Posterior cingulate gyrus (tissue), 11 donors: ENCODE measurements at regions not wholly inside any gene's neighbourhood (a gene's known extent, or its start where the extent isn't known, plus 50 kb on each side); places are given as distances from the start of the nearest gene placed in this dataset.

Experiments used
- DNase-seq, 10 donors: peaks; one replicate each; pipeline versions ENCODE4 v3.0.0 to v3.0.0-alpha.2; 2020 to 2021; ENCODE audit warnings: mixed read lengths in 3 of 10
- intact Hi-C: fragments of 100-400 bp; cut with DNase I; formaldehyde crosslinking; loops from one replicate; pipeline ENCODE4 v1.15.1; 2023

DNA sequence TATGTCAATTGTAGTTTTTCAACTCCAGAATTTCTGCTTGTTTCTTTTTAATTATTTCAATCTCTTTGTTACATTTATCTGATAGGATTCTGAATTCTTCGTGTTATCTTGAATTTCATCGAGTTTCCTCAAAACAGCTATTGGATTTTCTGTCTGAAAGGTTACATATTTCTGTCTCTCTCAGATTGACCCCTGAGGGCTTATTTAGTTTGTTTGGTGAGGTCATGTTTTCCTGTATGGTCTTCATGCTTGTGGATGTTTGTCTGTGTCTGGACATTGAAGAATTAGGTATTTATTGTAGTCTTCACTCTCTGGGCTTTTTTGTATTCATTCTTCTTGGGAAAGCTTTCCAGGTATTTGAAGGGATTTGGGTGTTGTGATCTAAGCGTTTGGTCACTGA, 85.6 kb downstream of the SNAPC1 start:
- DNase-seq: no peak
- intact Hi-C loops: no loop called here

DNA sequence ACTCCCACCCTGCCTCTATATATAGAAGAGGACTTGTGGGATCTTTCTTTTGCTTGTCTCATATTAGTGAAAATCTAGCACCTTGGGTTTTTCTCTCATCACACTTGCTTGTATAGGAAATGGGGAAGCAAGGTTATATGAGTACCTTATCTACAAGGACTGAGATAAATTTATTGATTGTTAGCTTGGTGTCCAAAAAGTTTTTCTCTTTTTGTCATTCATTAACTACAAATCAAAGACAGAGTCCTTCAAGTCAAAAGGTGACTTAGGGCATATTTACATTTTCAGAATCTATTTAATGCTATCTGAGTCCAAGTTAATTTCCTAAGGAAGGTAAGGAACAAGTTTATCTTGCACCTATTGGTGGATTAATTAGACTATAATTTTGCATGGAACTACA, 92.7 kb downstream of the SNAPC1 start:
- intact Hi-C loops: no loop called here
- no peak for DNase-seq

DNA sequence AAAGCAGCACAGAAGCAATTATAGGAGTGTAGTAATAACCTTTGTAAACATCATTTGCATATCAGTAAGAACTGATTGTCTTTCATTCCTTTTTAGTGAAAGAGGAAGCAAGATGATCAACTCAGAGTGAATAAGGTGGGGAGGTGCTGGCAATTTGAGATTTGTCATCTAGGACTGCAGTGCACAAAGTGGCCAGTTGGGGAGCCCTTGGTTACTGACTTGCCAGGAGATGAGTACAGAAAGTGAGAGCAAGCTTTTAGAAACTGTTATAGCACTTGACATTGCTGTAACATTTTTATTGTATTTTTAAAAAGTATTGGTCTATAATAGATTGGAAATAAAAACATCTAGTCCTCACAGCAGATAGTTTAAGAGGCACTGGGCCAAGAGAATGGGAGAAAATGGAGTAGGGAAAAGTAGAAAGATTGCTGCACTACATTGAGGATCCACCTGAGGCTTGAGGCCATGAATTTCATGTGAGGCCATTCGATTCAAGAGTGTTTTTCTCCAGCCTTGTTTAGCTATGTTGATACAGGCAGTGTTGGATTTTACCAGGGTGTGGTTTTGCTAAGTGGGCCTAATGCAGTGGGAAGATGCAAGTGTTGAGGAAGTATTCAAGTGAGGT, 98.2 kb downstream of the SNAPC1 start:
- peak in 2 of 10 donors; percentile 19 to 37 for DNase-seq
- intact Hi-C loops: no loop called here

DNA sequence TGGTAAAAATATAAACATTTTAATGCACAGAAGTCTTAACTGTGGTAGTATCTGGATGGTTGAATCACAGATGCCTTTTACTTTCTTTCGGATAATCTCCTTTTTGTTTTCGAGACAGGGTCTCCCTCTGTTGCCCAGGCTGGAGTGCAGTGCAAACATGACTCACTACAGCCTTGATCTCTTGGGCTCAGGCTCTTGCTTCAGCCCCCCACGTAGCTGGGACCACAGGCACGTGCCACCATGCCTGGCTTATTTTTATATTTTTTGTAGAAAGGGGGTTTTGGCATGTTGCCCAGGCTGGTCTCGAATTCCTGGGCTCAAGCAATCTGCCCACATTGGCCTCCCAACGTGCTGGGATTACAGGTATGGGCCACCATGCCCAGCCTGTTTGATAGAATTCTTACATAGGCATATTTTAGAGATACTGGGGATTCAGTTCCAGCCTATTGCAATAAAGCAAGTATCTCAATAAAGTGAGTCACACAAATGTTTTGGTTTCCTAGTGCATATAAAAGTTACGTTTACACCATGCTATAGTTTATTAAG, 99.2 kb downstream of the SNAPC1 start:
- intact Hi-C loops: no loop called here
- DNase-seq: no peak

DNA sequence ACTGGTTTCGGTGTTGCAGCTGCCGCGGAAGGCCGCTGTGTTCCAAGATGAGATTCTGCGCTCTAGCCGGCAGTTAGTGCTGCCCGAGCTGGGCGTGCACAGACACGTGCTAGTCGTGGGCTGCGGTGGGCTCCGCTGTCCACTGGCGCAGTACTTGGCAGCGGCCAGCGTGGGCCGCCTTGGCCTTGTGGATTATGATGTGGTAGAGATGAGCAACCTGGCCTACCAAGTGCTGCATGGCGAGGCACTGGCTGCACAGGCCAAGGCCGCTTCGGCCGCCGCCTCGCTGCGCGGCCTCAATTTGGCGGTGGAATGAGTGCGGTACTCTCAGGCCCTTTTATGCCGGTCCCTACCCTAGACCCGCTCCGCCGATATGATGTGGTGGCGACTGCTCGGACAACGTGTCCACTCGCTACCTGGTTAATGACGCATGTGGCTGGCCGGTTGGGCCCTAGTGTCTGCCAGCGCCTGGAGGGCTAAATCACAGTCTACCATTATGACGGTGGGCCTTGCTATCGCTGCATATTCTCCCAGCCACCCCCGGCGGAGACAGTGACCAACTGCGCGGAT, 102.2 kb downstream of the SNAPC1 start:
- intact Hi-C loops: no loop called here
- DNase-seq: peak in 1 of 10 donors; percentile 77

DNA sequence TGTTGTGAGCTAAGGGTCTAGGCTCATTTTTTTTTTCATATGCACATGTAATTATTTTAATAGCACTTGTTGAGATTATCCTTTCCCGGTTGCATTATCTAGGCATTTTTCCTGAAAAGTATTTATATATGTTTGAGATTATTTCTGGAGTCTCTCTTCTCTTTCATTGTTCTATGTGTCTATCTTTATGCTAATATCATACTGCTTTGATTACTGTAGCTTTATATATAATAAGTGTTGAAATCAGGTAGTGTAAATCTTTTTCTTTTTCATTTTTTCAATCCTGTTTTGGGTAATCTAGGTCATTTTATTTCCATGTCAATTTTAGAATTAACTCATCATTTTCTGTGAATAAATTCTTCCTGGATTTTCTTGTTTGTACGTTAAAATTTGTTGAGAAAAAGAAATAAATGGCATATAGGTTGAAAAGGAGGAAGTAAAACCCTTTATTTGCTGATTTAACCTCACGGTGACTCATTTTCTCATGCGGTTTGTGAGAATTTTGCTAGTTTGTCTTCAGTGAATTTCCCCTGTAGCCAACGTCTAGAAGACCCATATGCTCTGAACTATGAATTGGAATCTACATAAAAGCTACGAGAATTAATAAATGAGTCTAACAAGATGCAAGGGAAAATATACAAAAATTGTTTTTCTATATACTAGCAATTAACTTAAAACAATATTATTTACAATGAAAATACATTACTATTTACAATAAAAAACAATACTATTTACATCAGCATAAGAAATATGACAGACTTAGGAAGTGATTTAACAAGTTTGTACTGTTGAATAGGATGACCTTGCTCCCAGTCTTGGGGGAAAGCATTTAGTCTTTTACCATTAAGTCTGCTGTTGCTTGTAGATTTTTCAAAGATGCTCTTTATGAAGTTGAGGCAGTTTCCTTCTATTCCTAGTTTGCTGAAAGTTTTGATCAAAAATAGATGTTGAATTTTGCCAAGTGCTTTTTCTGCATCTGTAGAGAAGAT, 105.0 kb downstream of the SNAPC1 start:
- intact Hi-C loops: no loop called here
- no peak for DNase-seq

DNA sequence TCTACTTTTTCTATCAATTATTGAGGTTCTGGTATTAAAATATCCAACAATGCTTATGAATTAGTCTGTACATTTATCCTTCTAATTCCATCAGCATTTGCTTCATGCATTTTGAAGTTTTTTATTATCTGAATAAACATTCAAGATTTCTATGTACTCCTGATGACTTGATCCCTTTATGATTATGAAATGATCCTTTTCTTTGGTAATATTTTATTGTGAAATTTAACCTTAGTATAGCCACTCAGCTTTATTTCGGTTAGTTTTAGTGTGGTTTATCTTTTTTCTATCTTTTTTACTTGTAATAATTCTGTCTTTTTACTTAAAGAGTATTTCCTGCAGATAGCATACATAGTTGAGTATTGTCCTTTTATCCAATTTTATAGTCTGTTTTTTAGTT, 106.6 kb downstream of the SNAPC1 start:
- DNase-seq: no peak
- intact Hi-C loops: no loop called here

DNA sequence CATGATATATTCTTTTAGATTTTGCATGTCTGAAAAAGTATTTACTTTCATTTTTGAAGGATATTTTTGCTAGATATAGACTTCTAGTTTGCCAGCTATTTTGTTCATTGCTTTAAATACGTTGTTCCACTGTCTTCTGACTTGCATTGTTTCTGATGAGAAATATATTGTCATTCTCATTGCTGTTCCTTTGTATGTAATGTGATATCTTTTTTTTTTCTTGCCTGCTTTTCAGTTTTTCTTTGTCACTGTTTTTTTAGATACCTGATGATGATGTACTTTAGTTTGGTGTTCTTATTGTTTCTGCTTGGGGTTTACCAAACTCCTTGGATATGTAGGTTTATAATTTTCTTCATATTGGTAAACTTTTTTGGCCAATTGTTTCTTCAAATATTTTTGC, 107.9 kb downstream of the SNAPC1 start:
- DNase-seq: no peak
- intact Hi-C loops: no loop called here

DNA sequence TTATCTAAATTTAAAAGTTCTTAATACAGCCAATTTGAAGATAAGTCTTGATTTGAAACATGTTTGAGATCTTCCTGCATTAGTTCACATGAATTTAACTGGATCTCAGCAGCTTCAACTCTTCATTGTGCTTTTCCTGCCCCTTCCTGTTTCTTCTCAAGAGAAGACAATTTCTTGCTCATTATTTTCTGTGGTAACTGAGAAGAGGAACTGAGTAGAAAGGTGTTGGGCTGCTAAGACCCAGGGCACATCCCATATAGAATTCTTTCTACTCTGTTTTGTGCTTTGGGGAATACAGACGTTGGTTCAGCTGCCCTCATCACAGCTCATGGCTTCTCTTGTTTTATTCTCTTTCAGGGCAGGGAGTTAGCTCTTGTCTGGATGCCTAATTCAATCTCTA, 110.2 kb downstream of the SNAPC1 start:
- no peak for DNase-seq
- intact Hi-C loops: no loop called here

DNA sequence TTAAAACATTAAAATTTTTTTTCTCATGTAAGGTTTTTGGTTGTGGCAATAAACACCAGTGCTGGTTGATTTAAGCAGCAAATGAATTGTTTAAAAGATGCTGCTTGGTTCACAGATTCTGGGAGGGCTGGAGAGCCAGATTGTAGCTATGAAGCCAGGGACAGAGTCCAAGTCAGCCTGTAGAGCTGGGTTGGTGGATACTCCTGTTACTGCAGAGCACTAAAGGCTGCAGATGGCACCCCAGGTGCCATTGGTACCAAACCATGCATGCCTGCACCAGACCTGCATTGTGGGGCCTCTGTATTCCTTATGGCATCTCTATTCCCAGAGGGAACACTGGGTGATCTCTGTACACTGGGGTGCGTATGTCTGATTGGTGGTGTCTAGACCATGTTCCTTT, 113.3 kb downstream of the SNAPC1 start:
- intact Hi-C loops: no loop called here

DNA sequence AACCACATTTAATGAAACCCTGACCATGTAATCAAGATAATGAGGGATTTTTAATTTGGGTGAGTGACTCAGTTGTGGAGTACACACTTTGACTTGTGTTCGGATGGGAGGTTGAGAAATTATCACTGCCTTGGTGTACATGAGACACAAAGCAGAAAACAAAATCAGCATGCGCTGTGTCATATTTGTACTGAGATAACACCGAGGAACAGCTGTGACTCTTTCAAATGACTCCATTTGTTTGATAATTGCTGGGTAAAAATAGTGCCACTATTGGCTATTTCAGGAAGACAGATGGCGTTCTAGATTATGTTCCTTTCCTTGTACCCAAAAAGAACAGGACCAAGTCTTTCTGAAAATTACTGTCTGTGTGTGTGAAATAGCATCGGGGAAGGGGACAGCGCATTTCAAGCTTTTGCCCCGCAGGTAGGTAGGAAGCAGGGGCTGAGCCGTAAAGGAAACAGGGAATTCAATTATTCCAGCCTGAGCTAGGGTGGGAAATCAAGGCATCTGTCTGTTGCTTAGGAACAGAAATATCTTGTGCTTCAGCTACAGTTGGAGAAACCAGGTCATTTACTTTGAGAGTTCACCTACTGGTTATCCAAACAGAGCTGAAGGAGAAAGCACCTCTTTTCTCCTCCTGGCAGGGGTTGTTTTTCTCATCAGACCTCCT, 114.3 kb downstream of the SNAPC1 start:
- peak in 1 of 10 donors; percentile 21 for DNase-seq
- intact Hi-C loops: no loop called here

More for the DNA sequence above, 113.3 kb downstream of the SNAPC1 start:
- DNase-seq: peak in 2 of 10 donors; percentile 25 to 87

DNA sequence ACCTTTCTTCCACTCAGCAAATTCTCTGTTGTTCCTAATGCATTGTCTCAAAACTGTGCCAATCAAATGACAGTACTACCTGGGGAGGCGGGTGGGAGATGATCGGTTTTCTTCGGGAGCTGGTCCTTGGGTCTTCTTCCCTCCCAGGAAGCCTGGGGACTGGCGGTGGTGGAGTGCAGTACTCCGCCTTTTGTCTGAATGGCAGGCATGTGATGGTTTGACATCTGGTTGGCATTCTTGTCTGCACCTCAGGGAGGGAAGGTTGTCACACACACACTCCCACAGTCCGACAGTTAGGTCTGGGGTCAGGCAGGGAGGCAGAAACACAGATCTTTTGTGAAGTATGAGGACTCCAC, 114.8 kb downstream of the SNAPC1 start:
- DNase-seq: peak in 1 of 10 donors; percentile 57
- intact Hi-C loops: no loop called here

DNA sequence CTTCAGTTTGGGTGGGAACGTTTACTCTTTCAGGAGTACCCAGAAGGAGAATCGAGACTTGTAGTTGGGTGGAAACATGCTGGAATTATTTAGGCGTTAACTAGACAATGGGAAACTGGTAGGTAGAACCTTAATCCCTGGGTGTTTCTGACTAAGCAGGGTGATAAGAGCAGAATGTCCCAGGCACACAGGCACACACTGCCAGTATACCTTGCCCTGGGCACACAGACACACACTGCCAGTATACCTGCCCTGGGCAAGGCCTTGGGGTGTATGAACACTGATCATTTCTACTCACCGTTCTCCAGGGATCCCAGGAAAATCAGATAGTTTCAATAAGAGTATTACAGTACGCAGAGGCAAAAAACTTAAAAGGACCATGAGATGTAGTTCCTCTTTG, 115.5 kb downstream of the SNAPC1 start:
- peak in 1 of 10 donors; percentile 22 for DNase-seq
- intact Hi-C loops: no loop called here

DNA sequence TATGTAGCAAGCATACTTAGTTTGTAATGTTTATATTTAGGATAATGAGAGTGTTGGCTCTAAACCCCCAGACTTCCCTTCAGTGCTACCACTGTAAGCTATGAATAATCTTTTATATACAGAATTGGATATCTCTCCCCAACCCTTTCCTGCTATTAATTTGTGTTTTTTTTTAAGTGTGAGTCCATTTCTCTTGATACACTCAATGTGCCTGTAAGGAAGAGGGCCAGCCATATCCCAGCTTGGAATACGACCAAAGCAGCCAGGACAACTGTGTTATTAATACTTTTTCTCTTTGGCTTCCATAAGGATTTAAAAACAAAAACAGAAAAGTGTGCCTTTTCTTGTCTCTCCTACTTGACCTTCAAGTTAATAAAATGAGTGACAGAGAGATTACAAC, 116.7 kb downstream of the SNAPC1 start:
- intact Hi-C loops: no loop called here
- DNase-seq: no peak

DNA sequence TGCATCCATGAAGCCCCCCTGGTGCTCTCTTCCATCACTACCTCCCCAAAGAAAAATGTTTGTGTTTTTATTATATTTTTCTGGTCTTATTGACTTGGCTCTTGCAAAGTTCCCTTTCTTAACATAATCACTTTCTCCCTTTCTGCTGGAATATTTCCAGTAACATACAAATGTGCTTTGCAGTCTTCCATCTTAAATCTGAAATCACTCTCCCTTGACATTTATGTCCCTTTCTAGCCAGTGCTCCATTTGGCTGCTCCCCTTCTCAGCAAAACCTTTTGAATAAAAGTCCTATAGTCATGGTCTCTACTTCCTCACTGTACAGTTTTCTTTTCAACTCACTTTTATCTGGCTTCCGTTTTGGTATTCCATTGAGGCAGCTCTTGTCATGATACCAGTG, 118.8 kb downstream of the SNAPC1 start:
- intact Hi-C loops: no loop called here
- DNase-seq: no peak

DNA sequence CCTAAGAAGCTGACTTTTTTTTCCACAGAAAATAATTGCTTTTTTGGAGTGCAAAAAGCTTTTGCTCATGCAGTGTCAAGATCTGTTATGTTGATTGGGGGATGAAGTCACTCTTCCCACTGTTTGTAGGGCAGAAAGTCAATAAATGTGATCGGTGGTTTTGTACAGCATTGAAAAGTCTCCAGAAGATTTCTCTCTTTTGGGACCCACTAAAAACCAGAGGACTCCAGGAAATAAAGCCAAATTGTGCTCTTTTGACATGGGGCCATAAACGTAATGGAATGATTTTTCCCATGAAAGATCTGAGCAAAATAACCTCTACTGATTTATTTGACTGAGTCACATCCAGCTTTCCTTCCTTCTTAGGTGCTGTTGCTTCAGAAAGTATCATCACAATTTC, 122.5 kb downstream of the SNAPC1 start:
- DNase-seq: no peak
- intact Hi-C loops: no loop called here

DNA sequence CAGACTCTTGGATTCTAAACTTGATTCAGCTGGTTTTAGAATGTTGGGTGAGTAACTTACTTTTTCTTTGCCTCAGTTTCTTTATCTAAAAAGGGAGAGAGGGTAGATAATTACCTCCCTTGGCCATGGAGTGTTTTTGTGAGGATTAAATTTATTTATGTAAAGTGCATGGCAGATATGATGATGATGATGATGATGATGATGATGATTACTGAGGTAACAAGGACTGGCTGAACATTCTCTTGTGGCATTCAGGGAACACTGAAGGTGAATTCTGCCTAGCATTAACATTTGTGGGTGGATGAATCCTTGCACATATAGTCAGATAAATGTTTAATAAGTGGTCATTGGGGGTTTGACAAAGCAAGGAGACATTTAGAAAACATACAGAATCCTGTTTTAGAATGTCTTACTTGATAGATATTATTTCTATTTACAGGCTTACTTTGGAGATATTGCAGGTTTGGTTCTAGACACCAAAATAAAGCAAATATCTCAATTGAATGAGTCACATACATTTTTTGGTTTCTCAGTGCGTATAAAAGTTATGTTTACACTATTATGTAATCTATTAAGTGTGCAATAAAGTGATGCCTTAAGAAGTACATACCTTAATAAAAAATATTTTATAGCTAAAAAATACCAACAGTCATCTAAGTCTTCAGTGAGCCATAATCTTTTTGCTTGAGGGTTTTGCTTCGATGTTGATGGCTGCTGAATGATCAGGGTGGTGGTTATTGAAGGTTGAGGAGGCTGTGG, 123.2 kb downstream of the SNAPC1 start:
- no peak for DNase-seq
- intact Hi-C loops: no loop called here

DNA sequence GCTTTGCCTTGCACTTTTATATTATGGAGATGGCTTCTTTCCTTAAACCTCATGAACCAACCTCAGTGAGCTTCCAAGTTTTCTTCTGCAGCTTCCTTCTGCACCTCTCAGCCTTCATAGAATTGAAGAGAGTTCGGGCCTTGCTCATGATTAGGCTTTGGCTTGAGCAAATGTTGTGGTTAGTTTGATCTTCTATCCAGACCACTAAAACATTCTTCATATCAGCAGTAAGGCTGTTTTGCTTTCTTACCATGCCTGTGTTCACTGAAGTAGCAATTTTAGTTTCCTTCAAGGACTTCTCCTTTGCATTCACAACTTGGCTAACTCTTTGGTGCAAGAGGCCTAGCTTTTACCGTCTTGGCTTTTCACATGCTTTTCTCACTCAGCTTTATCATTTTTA, 125.4 kb downstream of the SNAPC1 start:
- DNase-seq: no peak
- intact Hi-C loops: no loop called here

DNA sequence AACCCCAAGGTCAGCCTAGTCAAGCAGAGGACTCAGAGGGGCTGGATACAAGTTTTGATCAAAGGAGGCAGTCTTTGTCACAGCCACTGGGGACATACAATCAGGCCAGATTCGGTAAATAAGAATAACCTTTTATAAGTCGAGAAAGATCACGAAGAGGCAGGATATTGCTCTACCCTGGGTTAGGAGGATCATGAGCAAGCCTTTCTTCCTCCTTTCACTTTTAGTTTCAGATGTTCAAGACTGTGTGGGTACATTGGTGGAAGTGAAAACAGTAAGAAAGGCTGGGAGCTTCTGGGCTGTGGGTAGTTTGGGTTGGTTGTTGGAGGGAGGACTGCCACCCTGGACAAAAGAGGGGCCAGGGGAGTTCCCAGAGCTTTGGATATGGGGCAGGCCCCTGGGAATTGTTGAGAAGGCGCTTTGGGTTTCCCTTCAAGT, 127.7 kb downstream of the SNAPC1 start:
- DNase-seq: no peak

DNA sequence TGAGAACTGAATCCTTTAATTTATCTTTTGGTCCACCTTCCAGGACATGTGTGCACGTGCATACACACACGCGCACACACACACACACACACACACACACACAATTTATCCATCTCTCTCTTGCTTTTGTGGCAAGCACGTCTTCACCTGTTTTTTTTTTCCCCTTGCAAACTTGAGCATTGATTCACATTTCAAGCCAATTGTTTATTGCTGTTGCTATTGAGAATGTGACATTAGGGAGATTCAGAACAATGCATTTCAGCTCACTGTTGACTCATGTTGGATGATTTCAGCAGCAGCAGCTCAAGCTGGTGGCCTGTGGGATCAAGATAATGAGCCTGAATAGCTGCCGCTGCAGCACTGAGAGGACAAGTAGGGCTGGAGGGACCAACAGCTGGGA, 128.9 kb downstream of the SNAPC1 start:
- DNase-seq: no peak
- intact Hi-C loops: loop anchor here (5.0 kb wide), 1 partner anchor 226 kb away; no protein-coding TSS in a partner anchor

More for the DNA sequence above, 127.7 kb downstream of the SNAPC1 start:
- intact Hi-C loops: loop anchor here (5.0 kb wide), 1 partner anchor 227 kb away; no protein-coding TSS in a partner anchor
